ENCODE measurements at regions not wholly inside any gene's neighbourhood (a gene's known extent, or its start where the extent isn't known, plus 50 kb on each side); places are given as distances from the start of the nearest gene placed in this dataset.

GRCh38 chr4:14582677-14583076 lies 419.6 kb upstream of the CPEB2 start:
- TF ChIP-seq CTCF (IDR thresholded peaks at IDR 0.05) (no peak), POLR2A (IDR thresholded peaks at IDR 0.05) (no peak)

Measured in adrenal gland (tissue), 5 donors.